Natural killer cell treated with Interleukin-12 subunit alpha and Interleukin-12 subunit beta and Interleukin-15 and Interleukin-18, amount 100 ng/mL, for 72 hours (primary cell): ENCODE measurements at regions not wholly inside any gene's neighbourhood (a gene's known extent, or its start where the extent isn't known, plus 50 kb on each side); places are given as distances from the start of the nearest gene placed in this dataset.

ENCODE experiments used
- ATAC-seq, 2 donors: fragments of 150-1000 bp; cut with Tn5 transposase in 1 of 2; sonication (Bioruptor Pico), chemical (Tn5 transposase) in 1 of 2; 2 replicates each; pipeline ENCODE4 v1.10.0; 2021
- DNase-seq: peaks from one replicate; pipeline ENCODE4 v3.0.0; 2022; ENCODE audit warnings: low spot score
- H3K27ac Mint-ChIP-seq, 2 donors: 1 replicate in 1 of 2; 2 replicates in 1 of 2; pipeline ENCODE4 v1.8.0; 2022; ENCODE audit warnings: mixed read lengths in 2 of 2, mild to moderate bottlenecking in 1 of 2, moderate library complexity in 1 of 2
- H3K27me3 Mint-ChIP-seq, 2 donors: 1 replicate in 1 of 2; 2 replicates in 1 of 2; pipeline ENCODE4 v1.8.0; 2022; ENCODE audit warnings: mixed read lengths in 2 of 2
- H3K36me3 Mint-ChIP-seq: one replicate; pipeline ENCODE4 v1.8.0; 2022; ENCODE audit warnings: mixed read lengths
- H3K4me1 Mint-ChIP-seq, 2 donors: 1 replicate in 1 of 2; 2 replicates in 1 of 2; pipeline ENCODE4 v1.8.0; 2022; ENCODE audit warnings: low read depth in 2 of 2, mixed read lengths in 2 of 2, mild to moderate bottlenecking in 1 of 2
- H3K4me3 Mint-ChIP-seq: one replicate; pipeline ENCODE4 v1.8.0; 2022; ENCODE audit warnings: mixed read lengths
- H3K9me3 Mint-ChIP-seq: 2 replicates; pipeline ENCODE4 v1.8.0; 2022; ENCODE audit warnings: mixed read lengths

GRCh38 chr16:73746554-73746953, 550.1 kb upstream of the PSMD7 start:
- no peak for ATAC-seq
- H3K27me3 Mint-ChIP-seq = no peaks in the 10 kb centered on the region

GRCh38 chr16:73743665-73744496, 552.7 kb upstream of the PSMD7 start:
- no peaks in the 10 kb centered on the region for H3K36me3 Mint-ChIP-seq
- H3K27ac Mint-ChIP-seq = no peak overlapping the region
- ATAC-seq (no peak), DNase-seq (no peak)
- H3K4me1 Mint-ChIP-seq = no peaks in the 10 kb centered on the region
- peaks cover 6% of the 10 kb centered on the region for H3K9me3 Mint-ChIP-seq
- no peak overlapping the region for H3K4me3 Mint-ChIP-seq
- H3K27me3 Mint-ChIP-seq = no peaks in the 10 kb centered on the region

More at GRCh38 chr16:73746554-73746953, 550.1 kb upstream of the PSMD7 start:
- DNase-seq = no peak
- H3K4me3 Mint-ChIP-seq = no peak overlapping the region
- H3K27ac Mint-ChIP-seq = no peak overlapping the region
- H3K4me1 Mint-ChIP-seq = no peaks in the 10 kb centered on the region
- H3K9me3 Mint-ChIP-seq = peaks cover 17% of the 10 kb centered on the region
- no peaks in the 10 kb centered on the region for H3K36me3 Mint-ChIP-seq

GRCh38 chr16:73739049-73739769, 557.4 kb upstream of the PSMD7 start:
- Mint-ChIP-seq H3K27ac (no peak overlapping the region), H3K9me3 (peaks cover 11% of the 10 kb centered on the region), H3K36me3 (no peaks in the 10 kb centered on the region), H3K4me1 (no peaks in the 10 kb centered on the region), H3K4me3 (no peak overlapping the region), H3K27me3 (no peaks in the 10 kb centered on the region)
- ATAC-seq = no peak
- DNase-seq = no peak

GRCh38 chr16:73738266-73738665, 558.3 kb upstream of the PSMD7 start:
- H3K4me1 Mint-ChIP-seq = no peaks in the 10 kb centered on the region
- no peaks in the 10 kb centered on the region for H3K36me3 Mint-ChIP-seq
- no peaks in the 10 kb centered on the region for H3K27me3 Mint-ChIP-seq
- DNase-seq = no peak
- ATAC-seq = no peak
- no peak overlapping the region for H3K27ac Mint-ChIP-seq
- H3K4me3 Mint-ChIP-seq = no peak overlapping the region
- H3K9me3 Mint-ChIP-seq = peaks cover 8% of the 10 kb centered on the region

DNA sequence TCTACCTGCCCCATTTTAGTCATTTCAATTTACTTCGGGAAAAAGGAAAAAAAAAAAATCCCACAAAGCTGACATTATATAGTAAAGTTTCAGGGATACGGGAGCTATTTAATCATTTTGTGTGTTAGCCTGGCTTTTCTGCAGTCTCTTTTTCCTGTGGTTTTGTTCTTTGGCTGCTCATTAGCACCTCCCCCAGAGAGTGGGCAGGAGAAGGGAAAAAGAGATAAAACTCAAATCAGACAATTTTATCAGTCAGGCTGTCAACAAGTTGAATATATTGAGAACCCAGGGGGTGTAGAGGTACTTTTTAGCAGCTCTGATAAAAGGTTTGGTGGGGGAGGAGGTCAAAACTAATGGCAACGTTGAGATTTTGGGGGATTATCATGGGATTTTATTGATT, 559.0 kb upstream of the PSMD7 start:
- Mint-ChIP-seq H3K27me3 (no peaks in the 10 kb centered on the region), H3K36me3 (no peaks in the 10 kb centered on the region), H3K4me3 (no peak overlapping the region), H3K27ac (no peak overlapping the region), H3K9me3 (peaks cover 8% of the 10 kb centered on the region), H3K4me1 (no peaks in the 10 kb centered on the region)
- DNase-seq = no peak
- ATAC-seq = no peak

DNA sequence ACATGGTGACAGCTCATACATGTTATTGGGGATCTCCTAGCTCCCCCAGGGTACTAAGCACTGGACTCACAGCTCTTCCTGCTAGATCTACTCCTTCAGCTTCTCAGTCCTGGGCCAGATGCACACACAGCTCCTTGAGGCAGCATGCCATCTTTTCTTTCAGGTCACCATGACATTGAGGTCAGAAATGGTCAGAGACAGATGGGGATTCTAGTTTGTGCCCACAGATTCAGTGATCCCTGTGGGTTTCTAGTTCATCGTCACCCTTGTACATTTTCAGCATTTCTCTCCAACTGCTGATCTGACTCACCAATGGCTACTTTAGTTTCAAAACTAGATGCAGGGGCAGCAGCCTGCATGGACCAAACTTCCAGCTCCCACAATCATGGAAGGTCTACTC, 560.7 kb upstream of the PSMD7 start:
- Mint-ChIP-seq H3K4me1 (no peaks in the 10 kb centered on the region), H3K27ac (no peak overlapping the region)

GRCh38 chr16:73735018-73735417, 561.6 kb upstream of the PSMD7 start:
- Mint-ChIP-seq H3K27ac (no peak overlapping the region), H3K36me3 (no peaks in the 10 kb centered on the region), H3K4me3 (no peak overlapping the region), H3K27me3 (no peaks in the 10 kb centered on the region), H3K4me1 (no peaks in the 10 kb centered on the region), H3K9me3 (peaks cover 8% of the 10 kb centered on the region)
- no peak for DNase-seq
- ATAC-seq = no peak

More for the DNA sequence above, 560.7 kb upstream of the PSMD7 start:
- no peaks in the 10 kb centered on the region for H3K36me3 Mint-ChIP-seq
- no peaks in the 10 kb centered on the region for H3K27me3 Mint-ChIP-seq
- H3K9me3 Mint-ChIP-seq = peaks cover 8% of the 10 kb centered on the region
- no peak overlapping the region for H3K4me3 Mint-ChIP-seq
- DNase-seq (no peak), ATAC-seq (no peak)

- DNase-seq (no peak), ATAC-seq (no peak)
- no peak overlapping the region for H3K27ac Mint-ChIP-seq
- no peaks in the 10 kb centered on the region for H3K4me1 Mint-ChIP-seq
- H3K9me3 Mint-ChIP-seq = peaks cover 10% of the 10 kb centered on the region
- no peaks in the 10 kb centered on the region for H3K27me3 Mint-ChIP-seq
- no peak overlapping the region for H3K4me3 Mint-ChIP-seq
- no peaks in the 10 kb centered on the region for H3K36me3 Mint-ChIP-seq
These were observed 563.9 kb upstream of the PSMD7 start for GRCh38 chr16:73732681-73733080.

- Mint-ChIP-seq H3K27me3 (no peaks in the 10 kb centered on the region), H3K36me3 (no peaks in the 10 kb centered on the region), H3K4me3 (no peak overlapping the region), H3K4me1 (no peaks in the 10 kb centered on the region), H3K9me3 (peaks cover 8% of the 10 kb centered on the region), H3K27ac (no peak overlapping the region)
- ATAC-seq = no peak
- no peak for DNase-seq
These were observed 564.5 kb upstream of the PSMD7 start for GRCh38 chr16:73732143-73732542.

- Mint-ChIP-seq H3K27ac (no peak overlapping the region), H3K27me3 (no peaks in the 10 kb centered on the region), H3K4me3 (no peak overlapping the region), H3K36me3 (no peaks in the 10 kb centered on the region), H3K9me3 (peaks cover 3% of the 10 kb centered on the region), H3K4me1 (no peaks in the 10 kb centered on the region)
- DNase-seq = no peak
- no peak for ATAC-seq
These were observed 566.0 kb upstream of the PSMD7 start for GRCh38 chr16:73730481-73731090.

GRCh38 chr16:73725156-73725555, 571.5 kb upstream of the PSMD7 start:
- H3K4me1 Mint-ChIP-seq = no peaks in the 10 kb centered on the region
- ATAC-seq (no peak), DNase-seq (no peak)
- H3K9me3 Mint-ChIP-seq = peaks cover 3% of the 10 kb centered on the region
- H3K4me3 Mint-ChIP-seq = no peak overlapping the region
- H3K27me3 Mint-ChIP-seq = no peaks in the 10 kb centered on the region
- no peaks in the 10 kb centered on the region for H3K36me3 Mint-ChIP-seq
- no peak overlapping the region for H3K27ac Mint-ChIP-seq

GRCh38 chr16:73724503-73724902, 572.1 kb upstream of the PSMD7 start:
- Mint-ChIP-seq H3K27ac (no peak overlapping the region), H3K4me3 (no peak overlapping the region), H3K27me3 (no peaks in the 10 kb centered on the region), H3K36me3 (no peaks in the 10 kb centered on the region), H3K9me3 (peaks cover 3% of the 10 kb centered on the region), H3K4me1 (no peaks in the 10 kb centered on the region)
- ATAC-seq = no peak
- no peak for DNase-seq

- no peaks in the 10 kb centered on the region for H3K9me3 Mint-ChIP-seq
- H3K4me3 Mint-ChIP-seq = no peak overlapping the region
- H3K27ac Mint-ChIP-seq = no peak overlapping the region
- H3K36me3 Mint-ChIP-seq = no peaks in the 10 kb centered on the region
- peaks cover 0 to 5% of the 10 kb centered on the region in 2 donors for H3K27me3 Mint-ChIP-seq
- ATAC-seq (no peak), DNase-seq (no peak)
- no peaks in the 10 kb centered on the region for H3K4me1 Mint-ChIP-seq
These were observed 579.2 kb upstream of the PSMD7 start for GRCh38 chr16:73717266-73717974.

DNA sequence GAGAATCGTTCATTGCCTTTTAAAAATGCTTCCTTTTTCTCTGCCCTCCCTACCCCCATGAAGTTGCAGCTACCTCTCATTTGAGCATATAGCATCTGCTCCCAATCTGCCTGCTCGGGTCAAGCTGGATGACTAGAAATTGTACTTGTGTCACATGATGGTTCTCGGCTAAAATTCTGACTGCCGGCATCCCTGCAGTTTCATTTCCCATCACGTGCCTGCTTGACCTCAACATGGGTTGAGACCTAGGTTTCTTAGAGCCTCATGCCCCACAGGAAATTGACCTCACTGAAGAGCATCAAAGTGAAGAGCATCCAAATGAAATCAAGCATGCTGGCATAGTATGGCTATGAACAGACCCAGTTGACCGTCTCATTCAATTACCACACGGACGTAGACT, 581.6 kb upstream of the PSMD7 start:
- no peak for ATAC-seq
- Mint-ChIP-seq H3K4me3 (no peak overlapping the region), H3K9me3 (no peaks in the 10 kb centered on the region), H3K27me3 (peaks cover 0 to 5% of the 10 kb centered on the region in 2 donors), H3K36me3 (no peaks in the 10 kb centered on the region), H3K27ac (no peak overlapping the region), H3K4me1 (no peaks in the 10 kb centered on the region)
- DNase-seq = no peak
